A549 (cell line): ENCODE measurements at regions not wholly inside any gene's neighbourhood (a gene's known extent, or its start where the extent isn't known, plus 50 kb on each side); places are given as distances from the start of the nearest gene placed in this dataset.

ENCODE experiments used
- ATAC-seq, 2 experiments: fragments of 200-7000 bp in 1 of 2; fragments of >200 bp in 1 of 2; cut with Nextera tagmentation in 1 of 2; cut with Tn5 transposase in 1 of 2; 3 replicates each; pipeline versions ENCODE4 v1.8.0 to v1.9.1; 2018 to 2020; ENCODE audit warnings: mild to moderate bottlenecking in 1 of 2, moderate library complexity in 1 of 2
- CTCF ChIA-PET: fragments of 300-600 bp; sonication (Branson Sonifier 250); formaldehyde crosslinking; extraction: SDS; loops from one replicate; lab custom pipeline; 2021; ENCODE audit warnings: antibody characterized with exemption, inconsistent platforms; lab: Yijun Ruan, JAX
- POLR2A ChIA-PET: fragments of 350-600 bp; formaldehyde crosslinking; extraction: SDS; loops from one replicate; lab custom pipeline; 2021; ENCODE audit warnings: antibody characterized with exemption, inconsistent platforms; lab: Yijun Ruan, JAX
- DNase-seq, 2 experiments: peaks; one replicate each; pipeline versions ENCODE4 v3.0.0 to v3.0.0-alpha.2; 2011 to 2016; ENCODE audit warnings: low read depth in 1 of 2, low spot score in 1 of 2
- FAIRE-seq: peaks from 2 replicates; lab custom pipeline; 2011; peaks lifted over from hg19 to GRCh38; lab: Jason Lieb, UNC
- H3K27ac ChIP-seq, 2 experiments: fragments of >200 bp; sonication (Bioruptor Twin); formaldehyde crosslinking; 3 replicates each; pipeline ENCODE4 v1.5.1; 2016 to 2017
- H3K4me1 ChIP-seq: fragments of >200 bp; sonication (Bioruptor Twin); formaldehyde crosslinking; 3 replicates; pipeline ENCODE4 v1.6.1; 2016
- H3K4me2 ChIP-seq: fragments of >200 bp; sonication (Bioruptor Twin); formaldehyde crosslinking; 3 replicates; pipeline ENCODE4 v1.6.1; 2016
- H3K4me3 ChIP-seq: fragments of >200 bp; sonication (Bioruptor Twin); formaldehyde crosslinking; 3 replicates; pipeline ENCODE4 v1.5.1; 2016
- H3K9me3 ChIP-seq: fragments of >200 bp; sonication (Bioruptor Twin); formaldehyde crosslinking; 3 replicates; pipeline ENCODE4 v1.6.1; 2016
- CEBPB ChIP-seq, 2 experiments: fragments of >200 bp in 1 of 2; sonication (Bioruptor Twin) in 1 of 2; formaldehyde crosslinking in 1 of 2; IDR thresholded peaks; 2 replicates each; pipeline ENCODE4 v1.6.1; 2012 to 2016
- EHF ChIP-seq: fragments of 250-450 bp; sonication (Bioruptor Pico); IDR thresholded peaks from 2 replicates; pipeline ENCODE4 v1.5.0; 2020; ENCODE audit warnings: mild to moderate bottlenecking
- ESRRA ChIP-seq: fragments of 150-350 bp; IDR thresholded peaks from 2 replicates; pipeline ENCODE4 v1.6.1; 2014; ENCODE audit warnings: mild to moderate bottlenecking, low read length, borderline replicate concordance
- FOXS1 ChIP-seq: fragments of 250-450 bp; sonication (Bioruptor Pico); IDR thresholded peaks from 2 replicates; pipeline ENCODE4 v1.5.0; 2020; ENCODE audit warnings: mild to moderate bottlenecking, moderate library complexity
- GATA3 ChIP-seq: IDR thresholded peaks from 2 replicates; pipeline ENCODE4 v1.6.1; 2012; ENCODE audit warnings: borderline replicate concordance
- HEYL ChIP-seq: fragments of 250-450 bp; sonication (Bioruptor Pico); IDR thresholded peaks from 2 replicates; pipeline ENCODE4 v1.8.0; 2021; ENCODE audit warnings: mild to moderate bottlenecking, moderate library complexity
- HOXA7 ChIP-seq: fragments of 250-450 bp; sonication (Bioruptor Pico); IDR thresholded peaks from 2 replicates; pipeline ENCODE4 v1.5.0; 2020; ENCODE audit warnings: mild to moderate bottlenecking, moderate library complexity
- HOXB13 ChIP-seq: fragments of 250-450 bp; sonication (Bioruptor Pico); IDR thresholded peaks from 2 replicates; pipeline ENCODE4 v1.5.0; 2020; ENCODE audit warnings: low read depth, mild to moderate bottlenecking, moderate library complexity
- HOXB5 ChIP-seq: fragments of 250-450 bp; sonication (Bioruptor Pico); IDR thresholded peaks from 2 replicates; pipeline ENCODE4 v1.5.0; 2020; ENCODE audit warnings: mild to moderate bottlenecking, moderate library complexity
- JUN ChIP-seq, 2 experiments: fragments of >200 bp; sonication (Bioruptor Twin); formaldehyde crosslinking; IDR thresholded peaks; 2 replicates in 1 of 2; 3 replicates in 1 of 2; pipeline ENCODE4 v1.6.1; 2016 to 2017
- JUNB ChIP-seq: fragments of >200 bp; sonication (Bioruptor Twin); formaldehyde crosslinking; IDR thresholded peaks from 2 replicates; pipeline ENCODE4 v1.6.1; 2016
- KDM1A ChIP-seq: fragments of 200-600 bp; sonication (generic); IDR thresholded peaks from 2 replicates; pipeline ENCODE4 v1.6.1; 2016; ENCODE audit warnings: low read depth, mild to moderate bottlenecking
- MYC ChIP-seq: IDR thresholded peaks from 2 replicates; pipeline ENCODE4 v1.6.1; 2012; ENCODE audit warnings: mild to moderate bottlenecking, inconsistent platforms, low read length, improper control_type of control experiment, borderline replicate concordance
- POLR2AphosphoS2 ChIP-seq: conservative IDR thresholded peaks from 2 replicates; pipeline ENCODE4 v1.6.1; 2012; ENCODE audit warnings: low read length, improper control_type of control experiment, inconsistent platforms
- RNF2 ChIP-seq: fragments of 200-600 bp; sonication (generic); IDR thresholded peaks from 2 replicates; pipeline ENCODE4 v1.6.1; 2016; ENCODE audit warnings: low read depth, mild to moderate bottlenecking, antibody characterized with exemption, moderate library complexity, borderline replicate concordance
- SREBF2 ChIP-seq: fragments of 450-650 bp; IDR thresholded peaks from 2 replicates; pipeline ENCODE4 v1.6.1; 2014; ENCODE audit warnings: mild to moderate bottlenecking, moderate library complexity
- ZNF302 ChIP-seq: fragments of 250-450 bp; sonication (Bioruptor Pico); IDR thresholded peaks from 2 replicates; pipeline ENCODE4 v1.9.0; 2021; ENCODE audit warnings: inconsistent platforms, mild to moderate bottlenecking, moderate library complexity
- WGBS: methylation state at CpG from one replicate; pipeline ENCODE4 v1.1.6; 2017; ENCODE audit errors: missing lambda C conversion rate; 5-methylcytosine and 5-hydroxymethylcytosine counted together
- TF ChIP-seq, protein P1 (sequence below): IDR thresholded peaks from 2 replicates; pipeline ENCODE4 v1.6.1; 2012
- TF ChIP-seq, protein P2 (sequence below): fragments of >200 bp; sonication (Bioruptor Twin); formaldehyde crosslinking; IDR thresholded peaks from 3 replicates; pipeline ENCODE4 v1.6.1; 2016
- TF ChIP-seq, protein P3 (sequence below): fragments of 200-600 bp; sonication (generic); IDR thresholded peaks from 2 replicates; pipeline ENCODE4 v1.6.1; 2016; ENCODE audit warnings: antibody characterized with exemption, mild to moderate bottlenecking, moderate library complexity

DNA sequence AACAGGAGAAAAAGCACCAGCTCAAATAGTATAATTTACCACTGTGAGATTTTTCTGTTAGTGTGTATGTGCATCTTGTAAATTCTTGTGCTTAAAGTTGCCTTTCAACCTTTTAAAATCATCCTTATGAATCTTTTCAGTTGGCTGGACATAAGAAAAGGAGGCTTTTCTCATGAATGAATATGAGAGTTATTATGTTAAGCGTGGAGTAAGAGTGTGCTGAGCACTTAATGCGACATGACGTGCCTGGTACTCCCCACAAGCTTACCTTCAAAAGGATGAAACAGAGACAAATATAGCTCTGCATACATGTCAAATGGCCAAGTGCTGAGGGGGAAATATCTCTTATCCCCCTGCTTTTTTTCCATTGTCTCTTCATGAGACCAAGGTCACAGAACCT is 85.3 kb upstream of the ADGRL2 start:
- FAIRE-seq: no peak
- no peak for ATAC-seq
- TF ChIP-seq CEBPB (IDR thresholded peaks at IDR 0.05) (no peak), SREBF2 (no peak), MYC (no peak), HOXB5 (CRISPR knock-in tag) (no peak), HEYL (CRISPR knock-in tag) (no peak), FOXS1 (no peak), RNF2 (no peak), GATA3 (no peak), HOXA7 (CRISPR knock-in tag) (no peak), POLR2AphosphoS2 (no peak)
- TF ChIP-seq, protein P1, sequence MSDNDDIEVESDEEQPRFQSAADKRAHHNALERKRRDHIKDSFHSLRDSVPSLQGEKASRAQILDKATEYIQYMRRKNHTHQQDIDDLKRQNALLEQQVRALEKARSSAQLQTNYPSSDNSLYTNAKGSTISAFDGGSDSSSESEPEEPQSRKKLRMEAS: no peak
- TF ChIP-seq, protein P2, sequence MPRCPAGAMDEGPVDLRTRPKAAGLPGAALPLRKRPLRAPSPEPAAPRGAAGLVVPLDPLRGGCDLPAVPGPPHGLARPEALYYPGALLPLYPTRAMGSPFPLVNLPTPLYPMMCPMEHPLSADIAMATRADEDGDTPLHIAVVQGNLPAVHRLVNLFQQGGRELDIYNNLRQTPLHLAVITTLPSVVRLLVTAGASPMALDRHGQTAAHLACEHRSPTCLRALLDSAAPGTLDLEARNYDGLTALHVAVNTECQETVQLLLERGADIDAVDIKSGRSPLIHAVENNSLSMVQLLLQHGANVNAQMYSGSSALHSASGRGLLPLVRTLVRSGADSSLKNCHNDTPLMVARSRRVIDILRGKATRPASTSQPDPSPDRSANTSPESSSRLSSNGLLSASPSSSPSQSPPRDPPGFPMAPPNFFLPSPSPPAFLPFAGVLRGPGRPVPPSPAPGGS: no peak
- POLR2A ChIA-PET: no interaction called here
- no peaks in the 10 kb centered on the region for H3K9me3 ChIP-seq
- DNase-seq: no peak
- WGBS: 94% methylated on average over 3 of the region's 3 CpGs
- peaks cover 12% of the 10 kb centered on the region; the same call in 2 of the 3 replicates for H3K4me1 ChIP-seq
- CTCF ChIA-PET: interaction anchor here (0.7 to 1.2 kb wide), 3 partner anchors 43 to 167 kb away, joined by 3 read pairs; no protein-coding TSS in a partner anchor
- H3K4me2 ChIP-seq: no peak overlapping the region
- H3K27ac ChIP-seq: no peak overlapping the region
- H3K4me3 ChIP-seq: no peak overlapping the region

DNA sequence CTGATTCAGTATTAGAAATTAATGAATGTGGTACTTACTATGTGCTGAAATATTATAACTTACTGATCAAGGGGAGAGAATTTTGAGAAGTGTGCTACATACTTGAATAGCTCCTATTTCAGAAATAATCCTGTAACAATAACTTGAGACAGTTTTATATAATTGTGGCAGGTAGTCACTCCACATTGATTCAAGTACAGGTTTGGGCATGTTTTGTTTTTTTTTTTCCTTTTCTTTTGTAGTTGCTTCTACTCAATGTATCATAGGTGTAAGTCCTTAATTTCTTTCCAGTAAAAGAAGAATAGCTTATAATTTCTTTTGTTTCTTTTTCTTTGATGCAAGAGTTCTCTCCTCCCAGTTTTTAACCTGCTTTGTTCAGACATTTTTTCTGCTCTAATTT is 86.1 kb upstream of the ADGRL2 start:
- Histone ChIP-seq H3K9me3 (no peaks in the 10 kb centered on the region), H3K4me2 (no peak overlapping the region), H3K27ac (no peak overlapping the region), H3K4me1 (peaks cover 12% of the 10 kb centered on the region; the same call in 2 of the 3 replicates), H3K4me3 (no peak overlapping the region)
- no peak for DNase-seq
- FAIRE-seq: no peak
- ATAC-seq: no peak
- ChIA-PET CTCF (interaction anchor here (0.7 kb wide), 1 partner anchor 44 kb away, joined by 3 read pairs; no protein-coding TSS in a partner anchor), POLR2A (no interaction called here)
- TF ChIP-seq EHF (CRISPR knock-in tag): no peak
- TF ChIP-seq HOXB13: no peak
- TF ChIP-seq, protein P3, sequence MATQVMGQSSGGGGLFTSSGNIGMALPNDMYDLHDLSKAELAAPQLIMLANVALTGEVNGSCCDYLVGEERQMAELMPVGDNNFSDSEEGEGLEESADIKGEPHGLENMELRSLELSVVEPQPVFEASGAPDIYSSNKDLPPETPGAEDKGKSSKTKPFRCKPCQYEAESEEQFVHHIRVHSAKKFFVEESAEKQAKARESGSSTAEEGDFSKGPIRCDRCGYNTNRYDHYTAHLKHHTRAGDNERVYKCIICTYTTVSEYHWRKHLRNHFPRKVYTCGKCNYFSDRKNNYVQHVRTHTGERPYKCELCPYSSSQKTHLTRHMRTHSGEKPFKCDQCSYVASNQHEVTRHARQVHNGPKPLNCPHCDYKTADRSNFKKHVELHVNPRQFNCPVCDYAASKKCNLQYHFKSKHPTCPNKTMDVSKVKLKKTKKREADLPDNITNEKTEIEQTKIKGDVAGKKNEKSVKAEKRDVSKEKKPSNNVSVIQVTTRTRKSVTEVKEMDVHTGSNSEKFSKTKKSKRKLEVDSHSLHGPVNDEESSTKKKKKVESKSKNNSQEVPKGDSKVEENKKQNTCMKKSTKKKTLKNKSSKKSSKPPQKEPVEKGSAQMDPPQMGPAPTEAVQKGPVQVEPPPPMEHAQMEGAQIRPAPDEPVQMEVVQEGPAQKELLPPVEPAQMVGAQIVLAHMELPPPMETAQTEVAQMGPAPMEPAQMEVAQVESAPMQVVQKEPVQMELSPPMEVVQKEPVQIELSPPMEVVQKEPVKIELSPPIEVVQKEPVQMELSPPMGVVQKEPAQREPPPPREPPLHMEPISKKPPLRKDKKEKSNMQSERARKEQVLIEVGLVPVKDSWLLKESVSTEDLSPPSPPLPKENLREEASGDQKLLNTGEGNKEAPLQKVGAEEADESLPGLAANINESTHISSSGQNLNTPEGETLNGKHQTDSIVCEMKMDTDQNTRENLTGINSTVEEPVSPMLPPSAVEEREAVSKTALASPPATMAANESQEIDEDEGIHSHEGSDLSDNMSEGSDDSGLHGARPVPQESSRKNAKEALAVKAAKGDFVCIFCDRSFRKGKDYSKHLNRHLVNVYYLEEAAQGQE: no peak
- TF ChIP-seq ZNF302 (CRISPR knock-in tag): no peak
- no peak for TF ChIP-seq POLR2AphosphoS2
- TF ChIP-seq KDM1A: no peak
- TF ChIP-seq JUNB: no peak
- TF ChIP-seq HOXA7 (CRISPR knock-in tag): no peak
- TF ChIP-seq ESRRA: no peak

DNA sequence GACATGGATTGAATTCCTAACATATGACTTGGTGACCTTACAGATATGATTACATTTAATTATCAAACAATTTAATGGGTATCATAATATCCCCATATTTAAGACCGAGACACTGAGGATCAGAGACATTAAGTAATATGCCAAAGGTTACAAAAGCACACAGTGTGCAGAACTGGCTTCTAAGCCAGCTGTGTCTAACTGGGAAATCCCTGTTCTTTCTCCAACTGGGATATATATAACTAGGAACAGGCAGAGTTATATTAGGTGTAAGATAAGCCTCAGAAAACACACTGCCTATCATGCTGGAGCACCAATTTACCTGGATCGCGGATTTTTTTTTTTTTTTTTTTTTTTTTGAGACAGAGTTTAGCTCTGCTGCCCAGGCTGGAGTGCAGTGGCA is 88.3 kb upstream of the ADGRL2 start:
- 76% methylated on average over 3 of the region's 3 CpGs for WGBS
- peaks cover 9% of the 10 kb centered on the region; the same call in 2 of the 3 replicates for H3K4me1 ChIP-seq
- CTCF ChIA-PET: no interaction called here

More for the DNA sequence above, 88.3 kb upstream of the ADGRL2 start:
- POLR2A ChIA-PET: no interaction called here
- FAIRE-seq (no peak), DNase-seq (no peak), ATAC-seq (no peak)
- Histone ChIP-seq H3K27ac (no peak overlapping the region), H3K4me2 (no peak overlapping the region), H3K4me3 (no peak overlapping the region), H3K9me3 (no peaks in the 10 kb centered on the region)
- no peak for TF ChIP-seq JUN (IDR thresholded peaks at IDR 0.05)
